Calu3 (cell line): ENCODE measurements at regions not wholly inside any gene's neighbourhood (a gene's known extent, or its start where the extent isn't known, plus 50 kb on each side); places are given as distances from the start of the nearest gene placed in this dataset.

Experiments used
- BruUV-seq: library from RNA; stranded (reverse); fragments of 400-500 nt; replicated peaks from 2 replicates; lab custom pipeline; 2021; lab: Mats Ljungman, UMichigan
- CTCF ChIA-PET: fragments of 300-600 bp; sonication (Branson Sonifier 250); formaldehyde crosslinking; loops from one replicate; lab custom pipeline; 2022; ENCODE audit warnings: antibody characterized with exemption; lab: Charles Lee
- DNase-seq: peaks from one replicate; pipeline ENCODE4 v3.0.0; 2022
- H3K27ac Mint-ChIP-seq: one replicate; pipeline ENCODE4 v1.8.0; 2022; ENCODE audit warnings: mixed read lengths; ENCODE audit not compliant: unreplicated experiment
- H3K27me3 Mint-ChIP-seq: one replicate; pipeline ENCODE4 v1.8.0; 2022; ENCODE audit warnings: mixed read lengths; ENCODE audit not compliant: unreplicated experiment
- H3K36me3 Mint-ChIP-seq: one replicate; pipeline ENCODE4 v1.8.0; 2022; ENCODE audit warnings: mild to moderate bottlenecking, moderate library complexity, mixed read lengths; ENCODE audit not compliant: insufficient read depth, unreplicated experiment
- H3K4me1 Mint-ChIP-seq: one replicate; pipeline ENCODE4 v1.8.0; 2022; ENCODE audit warnings: mild to moderate bottlenecking, low read depth, mixed read lengths; ENCODE audit not compliant: unreplicated experiment
- H3K4me3 Mint-ChIP-seq: one replicate; pipeline ENCODE4 v1.8.0; 2022; ENCODE audit warnings: mild to moderate bottlenecking, low read depth, moderate library complexity, mixed read lengths; ENCODE audit not compliant: unreplicated experiment
- H3K9me3 Mint-ChIP-seq: one replicate; pipeline ENCODE4 v1.8.0; 2022; ENCODE audit warnings: low read depth, mixed read lengths; ENCODE audit not compliant: unreplicated experiment
- intact Hi-C: fragments of 100-400 bp; cut with micrococcal nuclease; formaldehyde crosslinking; loops from one replicate; pipeline ENCODE4 v1.10.0; 2022; ENCODE audit not compliant: unreplicated experiment
- TF ChIP-seq, protein P1 (sequence below): fragments of 200-600 bp; IDR thresholded peaks from one replicate; pipeline ENCODE4 v1.8.0; 2022; ENCODE audit warnings: antibody characterized with exemption; ENCODE audit not compliant: unreplicated experiment

DNA sequence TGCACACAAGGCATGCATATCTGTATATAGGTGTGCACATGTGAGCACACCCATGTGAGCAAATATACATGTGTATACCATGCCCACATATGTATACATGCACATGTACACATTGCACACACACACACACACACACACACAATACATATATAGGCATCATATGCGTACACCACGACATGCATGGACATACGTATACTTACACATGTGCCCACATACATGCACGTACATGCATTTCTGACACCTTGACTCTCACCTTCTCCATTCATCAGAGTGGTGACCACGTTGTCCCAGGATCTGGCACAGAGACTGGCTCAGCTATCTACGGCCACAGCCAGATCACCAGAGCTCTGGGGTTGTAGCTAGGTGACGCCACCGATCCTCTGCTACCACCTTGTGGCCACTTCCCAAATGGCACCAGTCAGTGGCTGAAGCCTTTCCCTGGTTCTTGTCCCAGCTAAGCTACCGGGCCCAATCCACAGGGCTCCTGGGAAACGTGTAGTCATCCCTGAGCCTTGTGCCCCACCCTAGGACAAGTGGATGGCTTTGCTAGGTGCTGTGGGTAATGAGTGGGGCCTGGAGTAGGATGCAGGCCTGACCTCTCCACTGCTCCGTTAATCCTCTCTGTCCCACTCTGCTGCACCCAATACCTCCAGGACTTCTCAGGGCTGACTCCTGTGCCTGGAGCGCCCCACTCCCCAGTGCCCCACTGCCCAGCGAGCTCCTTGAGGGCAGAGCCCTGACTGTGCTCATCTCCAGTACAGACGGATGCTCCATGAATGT, 194.4 kb downstream of the RGS3 start:
- DNase-seq, result peak; percentile 82
- Mint-ChIP-seq H3K27me3 (peaks cover 35% of the 10 kb centered on the region), H3K36me3 (peaks cover 4% of the 10 kb centered on the region), H3K4me1 (peaks cover 10% of the 10 kb centered on the region), H3K9me3 (no peaks in the 10 kb centered on the region), H3K4me3 (no peak overlapping the region), H3K27ac (no peak overlapping the region)
- TF ChIP-seq, protein P1, sequence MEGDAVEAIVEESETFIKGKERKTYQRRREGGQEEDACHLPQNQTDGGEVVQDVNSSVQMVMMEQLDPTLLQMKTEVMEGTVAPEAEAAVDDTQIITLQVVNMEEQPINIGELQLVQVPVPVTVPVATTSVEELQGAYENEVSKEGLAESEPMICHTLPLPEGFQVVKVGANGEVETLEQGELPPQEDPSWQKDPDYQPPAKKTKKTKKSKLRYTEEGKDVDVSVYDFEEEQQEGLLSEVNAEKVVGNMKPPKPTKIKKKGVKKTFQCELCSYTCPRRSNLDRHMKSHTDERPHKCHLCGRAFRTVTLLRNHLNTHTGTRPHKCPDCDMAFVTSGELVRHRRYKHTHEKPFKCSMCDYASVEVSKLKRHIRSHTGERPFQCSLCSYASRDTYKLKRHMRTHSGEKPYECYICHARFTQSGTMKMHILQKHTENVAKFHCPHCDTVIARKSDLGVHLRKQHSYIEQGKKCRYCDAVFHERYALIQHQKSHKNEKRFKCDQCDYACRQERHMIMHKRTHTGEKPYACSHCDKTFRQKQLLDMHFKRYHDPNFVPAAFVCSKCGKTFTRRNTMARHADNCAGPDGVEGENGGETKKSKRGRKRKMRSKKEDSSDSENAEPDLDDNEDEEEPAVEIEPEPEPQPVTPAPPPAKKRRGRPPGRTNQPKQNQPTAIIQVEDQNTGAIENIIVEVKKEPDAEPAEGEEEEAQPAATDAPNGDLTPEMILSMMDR, result peak; percentile 80
- CTCF ChIA-PET, result interaction anchor here (0.7 to 5.0 kb wide), 14 partner anchors 37 to 437 kb away, joined by 3 to 83 read pairs (median 4); partner anchors contain the start of genes C9orf43, CDC26, FKBP15 and POLE3
- no TSS peak for BruUV-seq
- intact Hi-C loops, result loop anchor here (1.0 to 10.0 kb wide), 4 partner anchors 51 to 733 kb away; no protein-coding TSS in a partner anchor

DNA sequence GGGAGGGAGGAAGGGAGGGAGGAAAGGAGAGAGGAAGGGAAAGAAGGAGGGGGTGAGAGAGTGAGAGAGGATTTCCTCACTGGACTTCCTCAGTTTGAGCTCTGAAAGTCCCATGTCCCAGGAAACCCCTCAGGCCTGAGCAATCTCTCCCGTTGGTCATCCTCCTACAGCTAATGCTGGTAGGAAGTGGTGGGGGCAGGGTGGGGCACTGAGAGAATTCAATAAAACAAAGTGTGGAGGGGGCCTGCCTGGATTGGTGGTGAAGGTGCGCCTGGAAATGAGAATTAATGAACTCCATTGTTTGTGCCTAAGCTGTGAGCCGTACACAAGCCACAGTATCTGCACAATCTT, 195.0 kb downstream of the RGS3 start:
- H3K36me3 Mint-ChIP-seq, result peaks cover 4% of the 10 kb centered on the region
- BruUV-seq, result no TSS peak
- H3K4me1 Mint-ChIP-seq, result peaks cover 10% of the 10 kb centered on the region
- DNase-seq, result no peak
- CTCF ChIA-PET, result interaction anchor here (0.7 to 5.0 kb wide), 11 partner anchors 56 to 384 kb away, joined by 3 to 83 read pairs (median 4); partner anchors contain the start of genes C9orf43, CDC26, POLE3 and PRPF4
- TF ChIP-seq, protein P1, result no peak
- peaks cover 41% of the 10 kb centered on the region for H3K27me3 Mint-ChIP-seq
- H3K27ac Mint-ChIP-seq, result no peak overlapping the region
- H3K4me3 Mint-ChIP-seq, result no peak overlapping the region
- intact Hi-C loops, result loop anchor here (1.0 to 10.0 kb wide), 4 partner anchors 51 to 734 kb away; no protein-coding TSS in a partner anchor
- no peaks in the 10 kb centered on the region for H3K9me3 Mint-ChIP-seq

DNA sequence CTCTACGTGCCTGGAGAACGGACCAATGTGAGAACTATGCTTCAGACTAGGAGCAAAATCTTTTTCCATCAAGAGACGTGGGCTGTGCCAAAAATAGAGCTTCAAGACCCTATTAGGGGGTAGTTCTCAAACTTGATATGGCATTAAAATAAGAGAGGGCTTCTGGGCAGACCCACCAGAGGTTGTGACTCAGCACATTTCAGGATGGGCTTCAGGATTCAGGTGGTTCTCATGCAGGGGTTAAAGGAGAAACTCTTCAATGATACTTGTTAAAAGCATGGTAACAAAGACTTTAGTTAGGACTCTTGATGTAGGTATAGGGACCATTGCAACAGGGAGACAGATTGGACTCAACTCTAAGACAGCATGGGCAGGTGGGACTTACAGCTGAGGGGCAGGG, 195.5 kb downstream of the RGS3 start:
- Mint-ChIP-seq H3K4me3 (no peak overlapping the region), H3K27ac (no peak overlapping the region), H3K36me3 (peaks cover 4% of the 10 kb centered on the region), H3K4me1 (peaks cover 10% of the 10 kb centered on the region), H3K9me3 (no peaks in the 10 kb centered on the region), H3K27me3 (peaks cover 44% of the 10 kb centered on the region)
- TF ChIP-seq, protein P1, result no peak
- CTCF ChIA-PET, result interaction anchor here (0.7 to 4.6 kb wide), 4 partner anchors 66 to 384 kb away, joined by 3 to 40 read pairs (median 6); partner anchors contain the start of genes CDC26 and PRPF4
- intact Hi-C loops, result loop anchor here (5.0 to 10.0 kb wide), 2 partner anchors 52 to 734 kb away; no protein-coding TSS in a partner anchor
- no TSS peak for BruUV-seq
- DNase-seq, result no peak

DNA sequence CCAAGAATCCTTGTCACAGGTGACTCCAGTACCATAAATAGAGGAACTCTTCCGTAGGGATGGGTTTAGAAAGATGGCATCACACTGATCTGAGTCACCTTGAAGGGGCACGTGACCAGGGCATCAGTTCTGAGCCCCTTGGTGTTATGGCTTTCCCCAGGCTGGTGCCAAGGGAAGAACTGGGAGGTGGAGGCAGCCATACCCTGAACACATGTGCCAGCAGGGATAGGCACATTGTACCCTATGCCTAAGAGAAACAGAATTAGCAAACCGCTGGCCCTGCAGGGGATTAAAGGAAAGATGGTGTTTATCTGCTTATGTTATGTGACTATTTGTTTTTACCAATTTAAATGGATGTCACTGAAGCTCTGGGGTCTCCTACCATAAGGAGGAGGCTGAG, 196.2 kb downstream of the RGS3 start:
- CTCF ChIA-PET, result no interaction called here
- DNase-seq, result no peak
- H3K9me3 Mint-ChIP-seq, result no peaks in the 10 kb centered on the region
- intact Hi-C loops, result loop anchor here (5.0 to 10.0 kb wide), 2 partner anchors 52 to 735 kb away; no protein-coding TSS in a partner anchor
- peaks cover 9% of the 10 kb centered on the region for H3K4me1 Mint-ChIP-seq
- TF ChIP-seq, protein P1, result no peak
- H3K27ac Mint-ChIP-seq, result no peak overlapping the region
- H3K4me3 Mint-ChIP-seq, result no peak overlapping the region
- H3K27me3 Mint-ChIP-seq, result peaks cover 44% of the 10 kb centered on the region
- no TSS peak for BruUV-seq
- H3K36me3 Mint-ChIP-seq, result no peaks in the 10 kb centered on the region
